Endodermal cell (in vitro differentiated cells): ENCODE measurements at regions not wholly inside any gene's neighbourhood (a gene's known extent, or its start where the extent isn't known, plus 50 kb on each side); places are given as distances from the start of the nearest gene placed in this dataset.

Experiments
- DNase-seq: peaks from one replicate; pipeline ENCODE4 v3.0.0-alpha.2; 2017
- H3K27ac ChIP-seq: 2 replicates; pipeline ENCODE4 v1.5.1; 2013; ENCODE audit warnings: mild to moderate bottlenecking, low read depth, low read length, moderate library complexity
- H3K27me3 ChIP-seq: 2 replicates; pipeline ENCODE4 v1.6.1; 2013; ENCODE audit warnings: mild to moderate bottlenecking, low read length, moderate library complexity; ENCODE audit not compliant: insufficient read depth, control insufficient read depth, poor library complexity, severe bottlenecking
- H3K36me3 ChIP-seq: 2 replicates; pipeline ENCODE4 v1.7.0; 2013; ENCODE audit warnings: mild to moderate bottlenecking, low read length, moderate library complexity; ENCODE audit not compliant: control insufficient read depth, insufficient read depth
- H3K4me1 ChIP-seq: one replicate; pipeline ENCODE4 v1.7.0; 2013; ENCODE audit warnings: low read length; ENCODE audit not compliant: control insufficient read depth, insufficient read depth
- H3K4me3 ChIP-seq: 2 replicates; pipeline ENCODE4 v1.5.1; 2013; ENCODE audit warnings: mild to moderate bottlenecking, low read length, moderate library complexity
- H3K9ac ChIP-seq: 2 replicates; pipeline ENCODE4 v1.6.1; 2013; ENCODE audit warnings: mild to moderate bottlenecking, low read length, moderate library complexity; ENCODE audit not compliant: poor library complexity, severe bottlenecking; ENCODE audit errors: extremely low read depth
- H3K9me3 ChIP-seq: 2 replicates; pipeline ENCODE4 v1.6.1; 2013; ENCODE audit warnings: mild to moderate bottlenecking, low read length, moderate library complexity; ENCODE audit not compliant: control insufficient read depth
- H3K27ac Mint-ChIP-seq: 2 replicates; pipeline ENCODE4 v1.8.0; 2020; ENCODE audit warnings: mixed read lengths
- H3K27me3 Mint-ChIP-seq: 2 replicates; pipeline ENCODE4 v1.8.0; 2021; ENCODE audit warnings: mild to moderate bottlenecking, mixed read lengths; ENCODE audit not compliant: insufficient read depth
- H3K36me3 Mint-ChIP-seq: 2 replicates; pipeline ENCODE4 v1.8.0; 2020; ENCODE audit warnings: low read depth, mixed read lengths
- H3K4me1 Mint-ChIP-seq: 2 replicates; pipeline ENCODE4 v1.8.0; 2020; ENCODE audit warnings: mixed read lengths
- H3K4me3 Mint-ChIP-seq: 2 replicates; pipeline ENCODE4 v1.8.0; 2020; ENCODE audit warnings: mild to moderate bottlenecking, moderate library complexity, mixed read lengths
- H3K9me3 Mint-ChIP-seq: 2 replicates; pipeline ENCODE4 v1.8.0; 2020; ENCODE audit warnings: mild to moderate bottlenecking, mixed read lengths
- CTCF ChIP-seq: fragments of 200-600 bp; sonication (generic); conservative IDR thresholded peaks from 2 replicates; pipeline ENCODE4 v1.5.0; 2021; ENCODE audit warnings: antibody characterized with exemption, mild to moderate bottlenecking
- WGBS, 2 experiments: methylation state at CpG; one replicate each; pipeline versions ENCODE4 v1.1.5 to v1.1.7; 2013; ENCODE audit warnings: missing lambda C conversion rate in 2 of 2, mixed read lengths in 1 of 2; ENCODE audit not compliant: insufficient coverage in 1 of 2, insufficient read length in 1 of 2; 5-methylcytosine and 5-hydroxymethylcytosine counted together

- Histone ChIP-seq H3K9me3 (no peaks in the 10 kb centered on the region), H3K36me3 (no peaks in the 10 kb centered on the region), H3K4me3 (no peak overlapping the region), H3K27ac (no peak overlapping the region), H3K27me3 (no peaks in the 10 kb centered on the region), H3K9ac (no peak overlapping the region), H3K4me1 (no peaks in the 10 kb centered on the region)
- H3K4me1 Mint-ChIP-seq = peaks cover 1% of the 10 kb centered on the region
- H3K4me3 Mint-ChIP-seq = no peak overlapping the region
- H3K27me3 Mint-ChIP-seq = no peaks in the 10 kb centered on the region
- no peak overlapping the region for H3K27ac Mint-ChIP-seq
- TF ChIP-seq CTCF = no peak
- no peaks in the 10 kb centered on the region for H3K36me3 Mint-ChIP-seq
- H3K9me3 Mint-ChIP-seq = no peaks in the 10 kb centered on the region
- no peak for DNase-seq
Observed at GRCh38 chr2:57876313-57876712, 170.3 kb upstream of the VRK2 start.

GRCh38 chr2:57877811-57878170 lies 168.8 kb upstream of the VRK2 start:
- DNase-seq = no peak
- Histone ChIP-seq H3K4me3 (no peak overlapping the region), H3K9me3 (no peaks in the 10 kb centered on the region), H3K9ac (no peak overlapping the region), H3K27me3 (no peaks in the 10 kb centered on the region), H3K27ac (no peak overlapping the region), H3K4me1 (no peaks in the 10 kb centered on the region), H3K36me3 (no peaks in the 10 kb centered on the region)
- Mint-ChIP-seq H3K36me3 (no peaks in the 10 kb centered on the region), H3K27me3 (no peaks in the 10 kb centered on the region), H3K4me1 (peaks cover 1% of the 10 kb centered on the region), H3K4me3 (no peak overlapping the region), H3K27ac (no peak overlapping the region), H3K9me3 (no peaks in the 10 kb centered on the region)
- TF ChIP-seq CTCF = no peak

GRCh38 chr2:57878171-57878865 lies 168.3 kb upstream of the VRK2 start:
- no peak for DNase-seq
- Histone ChIP-seq H3K9ac (no peak overlapping the region), H3K4me1 (no peaks in the 10 kb centered on the region), H3K27me3 (no peaks in the 10 kb centered on the region), H3K9me3 (no peaks in the 10 kb centered on the region), H3K36me3 (no peaks in the 10 kb centered on the region), H3K4me3 (no peak overlapping the region), H3K27ac (no peak overlapping the region)
- Mint-ChIP-seq H3K27ac (no peak overlapping the region), H3K4me3 (no peak overlapping the region), H3K27me3 (no peaks in the 10 kb centered on the region), H3K9me3 (no peaks in the 10 kb centered on the region), H3K36me3 (no peaks in the 10 kb centered on the region), H3K4me1 (peaks cover 1% of the 10 kb centered on the region)
- TF ChIP-seq CTCF = no peak
- WGBS, 2 experiments = 93% methylated on average over 8 to 10 of the region's 11 CpGs
